ENCODE measurements at regions not wholly inside any gene's neighbourhood (a gene's known extent, or its start where the extent isn't known, plus 50 kb on each side); places are given as distances from the start of the nearest gene placed in this dataset.
"Not testable (repeated sequence)": the region's sequence is repeated elsewhere in the genome, so short reads cannot be mapped to it uniquely, and the experiment has no call there.

DNA sequence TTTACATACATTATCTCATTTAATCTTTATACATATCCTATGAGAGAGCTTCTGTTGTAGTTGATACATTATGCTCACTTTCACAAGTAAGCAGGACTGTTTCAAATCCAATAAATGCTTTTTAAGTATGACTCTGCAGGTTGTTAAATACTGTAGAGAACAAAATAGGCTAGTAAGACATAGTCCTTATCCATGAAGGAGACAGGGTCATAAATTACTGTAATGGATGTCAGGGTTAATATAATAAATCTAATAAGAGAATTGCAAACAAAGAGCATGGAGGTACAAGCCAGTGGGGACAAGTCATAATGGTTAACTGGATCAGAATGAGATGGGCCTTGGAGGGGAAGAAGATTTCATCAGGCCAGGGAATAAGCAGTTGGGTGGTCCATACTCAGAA lies 303.8 kb upstream of the RGS6 start:
- DNase-seq (ENCODE audit: low read depth in 2 of 2), result no peak

DNA sequence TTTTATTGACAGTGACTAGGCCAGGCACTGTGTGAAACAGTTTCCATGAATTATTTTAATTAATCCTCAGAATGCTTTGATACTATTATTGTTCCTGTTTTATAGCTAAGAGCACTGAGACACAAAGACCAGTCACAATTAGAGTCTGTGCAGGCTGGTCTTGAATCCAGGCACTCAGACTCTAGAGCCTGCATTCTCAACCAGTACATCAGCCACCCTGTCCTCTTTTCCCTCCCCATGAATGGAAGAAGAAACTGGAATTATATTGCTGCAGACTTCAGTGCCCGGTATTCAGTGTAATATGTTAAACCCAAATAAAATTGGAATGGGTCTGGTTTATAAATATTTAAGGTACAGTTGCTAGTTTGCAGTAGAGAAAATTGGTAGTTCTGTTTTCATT lies 303.0 kb upstream of the RGS6 start:
- no peak for DNase-seq (ENCODE audit: low read depth in 2 of 2)

DNA sequence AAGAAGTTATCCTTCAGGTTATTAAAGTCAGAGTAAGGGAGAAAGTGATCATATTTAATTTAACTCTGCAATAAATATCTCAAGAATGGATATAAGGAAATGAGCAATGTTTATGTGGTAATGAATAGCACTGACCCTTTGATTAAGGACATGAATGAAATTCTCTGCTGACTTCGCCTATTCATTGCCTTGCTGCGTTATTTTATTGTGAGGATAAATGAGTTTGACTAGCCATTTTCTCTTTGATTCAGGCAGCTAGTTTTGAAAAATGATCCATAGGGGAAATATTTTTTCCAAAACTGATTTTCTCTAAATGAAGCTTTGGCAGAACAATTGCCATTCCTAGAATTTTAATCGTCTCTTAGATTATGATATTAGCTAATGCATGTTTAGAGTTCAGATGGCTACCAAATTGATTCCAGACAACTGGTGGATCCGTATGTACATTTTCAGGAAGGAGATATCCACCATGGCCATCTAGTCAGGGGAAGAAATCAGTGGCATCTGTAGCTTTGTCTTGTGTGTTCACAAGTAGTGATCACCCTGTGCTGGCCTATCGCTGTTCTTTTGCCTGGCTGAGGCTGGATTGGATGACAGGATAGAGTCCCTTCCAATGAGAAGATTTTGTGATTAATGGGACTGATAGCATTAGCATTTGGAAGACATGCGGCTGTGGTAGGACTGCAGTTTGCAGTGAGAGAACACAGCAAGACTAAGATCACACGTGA lies 302.3 kb upstream of the RGS6 start:
- peak in 1 of 2 donors; percentile 51 for DNase-seq (ENCODE audit: low read depth in 2 of 2)

DNA sequence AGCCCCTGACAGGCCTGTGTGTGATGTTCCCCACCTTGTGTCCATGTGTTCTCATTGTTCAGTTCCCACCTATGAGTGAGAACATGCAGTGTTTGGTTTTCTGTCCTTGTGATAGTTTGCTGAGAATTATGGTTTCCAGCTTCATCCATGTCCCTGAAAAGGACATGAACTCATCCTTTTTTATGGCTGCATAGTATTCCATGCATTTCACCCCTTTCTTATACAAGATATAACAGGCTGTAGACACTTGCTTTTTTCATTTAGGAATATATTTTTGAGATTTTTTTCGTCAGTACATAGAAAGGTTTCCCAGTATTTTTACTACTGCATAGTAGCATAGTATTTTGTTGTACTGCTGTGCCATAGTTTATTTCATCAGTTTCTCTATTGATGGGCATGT lies 301.2 kb upstream of the RGS6 start:
- DNase-seq (ENCODE audit: low read depth in 2 of 2), result not testable (repeated sequence)

DNA sequence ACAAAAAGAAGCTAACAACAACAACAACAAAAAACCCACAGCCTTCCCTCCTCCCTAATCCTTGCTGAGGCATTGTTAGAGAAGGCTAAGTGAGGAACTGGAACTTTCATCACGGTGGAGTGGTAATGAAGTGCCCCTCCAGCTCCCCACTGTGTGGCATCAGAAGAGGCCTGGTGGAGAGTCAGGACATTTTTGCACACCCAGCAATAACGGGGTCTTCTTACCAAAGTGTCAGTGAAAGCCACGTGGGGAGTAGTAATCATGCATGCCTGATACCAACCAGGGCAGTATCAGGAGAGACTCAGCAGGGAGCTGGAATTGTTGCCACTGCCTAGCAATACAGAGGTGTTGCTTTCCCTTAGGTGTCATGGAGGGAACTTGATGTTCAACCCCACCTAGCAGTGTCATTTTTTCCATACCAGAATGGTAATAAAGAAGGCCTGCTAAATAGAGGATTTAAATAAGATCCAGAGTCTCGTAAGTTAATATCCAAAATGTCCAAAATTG lies 299.7 kb upstream of the RGS6 start:
- no peak for DNase-seq (ENCODE audit: low read depth in 2 of 2)

DNA sequence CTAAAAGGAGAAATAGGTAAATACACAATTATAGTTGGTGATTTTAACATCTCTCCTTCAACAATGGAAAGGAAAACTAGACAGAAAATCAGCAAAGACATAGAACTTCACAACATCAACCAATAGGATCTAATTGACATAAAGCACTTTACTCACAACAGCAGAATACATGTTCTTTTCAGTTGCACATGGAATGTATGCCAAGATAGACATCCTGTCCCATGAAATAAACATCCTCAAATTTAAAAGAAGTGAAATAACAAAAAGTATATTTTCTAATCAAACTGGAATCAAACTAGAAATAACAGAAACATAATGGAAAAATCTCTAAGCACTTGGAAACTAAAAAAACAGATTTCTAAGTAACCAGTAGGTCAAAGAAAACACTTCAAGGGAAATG lies 296.2 kb upstream of the RGS6 start:
- peak in 1 of 2 donors; percentile 54 for DNase-seq (ENCODE audit: low read depth in 2 of 2)

DNA sequence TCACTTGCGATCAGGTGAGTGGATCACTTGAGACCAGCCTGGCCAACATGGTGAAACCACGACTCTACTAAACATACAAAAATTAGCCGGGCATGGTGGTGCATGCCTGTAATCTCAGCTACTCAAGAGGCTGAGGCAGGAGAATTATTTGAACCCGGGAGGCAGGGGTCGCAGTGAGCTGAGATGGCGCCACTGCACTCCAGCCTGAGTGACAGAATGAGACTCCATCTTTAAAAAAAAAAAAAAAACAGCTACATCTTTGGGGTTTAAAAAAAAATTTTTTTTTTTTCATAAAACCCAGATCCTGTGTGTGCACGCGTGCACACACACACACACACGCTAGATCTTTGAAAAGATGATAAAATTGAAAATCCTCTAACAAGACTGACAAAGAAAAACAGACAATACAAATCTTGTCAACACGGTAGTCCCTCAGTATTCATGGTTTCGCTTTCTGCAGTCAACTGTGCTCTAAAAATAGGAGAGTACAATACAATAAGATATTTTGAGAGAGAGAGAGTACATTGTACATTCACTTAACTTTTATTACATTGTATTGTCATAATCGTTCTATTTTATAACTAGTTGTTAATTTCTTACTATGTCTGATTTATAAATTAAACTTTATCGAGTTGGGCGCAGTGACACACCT lies 295.3 kb upstream of the RGS6 start:
- DNase-seq (ENCODE audit: low read depth in 2 of 2), result no peak

DNA sequence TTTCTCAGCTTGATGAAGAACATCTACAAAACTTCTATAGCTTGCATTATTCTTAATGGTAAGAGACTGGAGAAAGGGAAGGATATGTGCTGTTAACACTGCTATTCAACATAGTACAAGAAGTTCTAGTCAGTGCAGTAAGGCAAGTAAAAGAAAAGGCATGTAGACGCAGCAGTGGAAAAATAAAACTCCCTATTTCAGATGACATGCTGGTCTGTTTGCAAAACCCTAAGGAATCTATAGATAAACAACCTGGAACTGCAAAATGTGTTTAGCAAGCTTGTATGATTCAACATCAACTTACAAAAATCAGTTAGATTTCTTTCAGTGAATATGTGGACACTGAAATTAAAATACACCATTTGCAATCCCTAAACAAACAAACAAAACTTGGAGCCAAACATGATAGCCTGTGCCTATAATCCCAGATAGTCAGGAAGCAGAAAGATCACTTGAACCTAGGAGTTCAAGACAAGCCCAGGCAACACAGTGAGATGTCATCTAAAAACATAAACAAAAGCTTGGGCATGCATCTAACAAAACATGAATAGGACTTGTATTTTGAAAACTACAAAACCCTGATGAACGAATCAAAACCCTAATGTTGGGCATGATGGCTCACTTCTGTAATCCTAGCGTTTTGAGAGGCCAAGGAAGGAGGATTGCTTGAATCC lies 293.6 kb upstream of the RGS6 start:
- DNase-seq (ENCODE audit: low read depth in 2 of 2), result no peak

DNA sequence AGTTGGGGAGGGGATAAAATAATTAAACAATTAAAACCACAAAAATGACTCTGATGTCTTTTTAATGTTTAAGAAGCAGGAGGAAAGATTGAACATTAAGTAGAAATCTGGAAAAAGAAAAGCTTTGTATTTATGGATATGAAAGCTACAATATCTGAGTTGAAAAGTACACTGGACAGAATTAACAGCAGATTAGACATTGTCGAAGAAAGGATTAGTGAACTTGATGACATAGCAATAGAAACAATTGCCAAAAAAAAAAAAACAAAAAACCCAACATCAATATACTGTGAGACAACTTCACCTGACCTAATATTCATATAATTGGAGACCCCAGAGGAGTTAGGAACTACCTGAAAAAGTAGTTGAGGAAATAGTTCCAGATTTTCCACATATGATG lies 289.5 kb upstream of the RGS6 start:
- no peak for DNase-seq (ENCODE audit: low read depth in 2 of 2)

DNA sequence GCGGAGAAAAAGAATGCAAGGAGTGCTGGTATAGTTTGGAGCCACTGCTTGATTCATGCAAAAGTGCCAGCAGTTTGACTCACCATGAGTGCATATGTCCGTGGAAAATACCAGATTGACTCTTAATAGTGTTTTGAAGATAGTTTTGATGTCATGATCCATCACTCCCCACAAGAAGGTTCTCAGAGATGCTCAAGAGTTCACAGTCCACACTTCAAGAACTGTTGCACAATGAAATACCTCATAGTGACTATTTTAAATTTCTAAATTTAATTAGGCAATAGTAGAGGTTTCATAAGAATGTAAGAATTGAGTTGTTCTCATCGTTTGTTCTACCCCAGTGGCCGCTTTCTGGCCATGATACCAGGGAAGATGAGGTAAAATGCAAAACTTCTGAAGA lies 286.6 kb upstream of the RGS6 start:
- no peak for DNase-seq (ENCODE audit: low read depth in 2 of 2)

DNA sequence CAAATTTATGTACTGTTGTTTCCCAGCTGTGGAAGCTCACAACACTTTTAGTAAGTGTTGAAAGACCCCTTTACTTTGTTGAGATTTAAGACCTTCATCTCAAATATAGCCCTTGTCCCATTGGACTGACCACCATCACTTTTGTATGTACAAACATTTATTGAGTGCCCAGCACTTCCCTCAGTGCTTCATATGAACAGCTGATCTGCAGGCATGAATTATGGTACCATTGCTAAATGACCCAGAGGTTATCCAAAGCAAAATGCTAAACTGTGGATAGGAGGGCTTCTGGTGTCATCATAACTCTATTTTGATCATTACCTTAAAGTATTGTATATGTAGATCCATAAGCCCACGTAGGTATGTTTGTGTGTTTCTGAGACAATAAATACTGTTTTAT lies 285.7 kb upstream of the RGS6 start:
- no peak for DNase-seq (ENCODE audit: low read depth in 2 of 2)

DNA sequence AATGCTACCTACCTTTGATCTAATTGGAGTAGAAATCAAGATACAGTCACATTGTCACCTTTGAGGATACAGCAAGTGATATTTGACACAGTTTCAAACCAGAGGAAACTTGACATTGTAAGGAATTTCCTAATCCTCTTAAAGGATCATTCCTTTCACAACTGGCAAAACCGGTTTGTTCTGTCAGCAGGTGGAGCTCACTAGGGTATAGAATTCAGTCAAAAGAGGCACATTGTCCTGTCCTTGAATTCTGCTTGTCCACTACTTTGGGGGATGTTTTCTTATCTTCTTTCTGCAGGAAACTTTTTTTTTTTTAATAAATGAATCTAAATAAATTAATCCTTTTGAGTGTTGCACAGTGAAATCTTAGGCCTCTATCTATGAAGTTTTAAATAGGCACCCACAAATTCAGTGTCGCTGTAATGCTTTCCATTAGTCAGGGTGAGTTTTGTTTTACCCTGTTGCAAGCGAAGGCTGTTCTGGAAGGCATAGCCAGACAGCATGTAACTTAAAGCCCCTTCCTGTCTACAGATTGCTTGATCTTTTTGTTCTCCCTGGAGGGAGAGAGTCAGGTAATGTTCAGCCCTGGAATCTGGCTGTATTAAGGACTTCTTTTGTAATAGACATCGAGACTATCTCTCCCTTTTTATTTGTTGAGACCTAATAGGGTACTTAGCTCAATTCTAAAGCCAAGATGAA lies 285.0 kb upstream of the RGS6 start:
- DNase-seq (ENCODE audit: low read depth in 2 of 2), result no peak

DNA sequence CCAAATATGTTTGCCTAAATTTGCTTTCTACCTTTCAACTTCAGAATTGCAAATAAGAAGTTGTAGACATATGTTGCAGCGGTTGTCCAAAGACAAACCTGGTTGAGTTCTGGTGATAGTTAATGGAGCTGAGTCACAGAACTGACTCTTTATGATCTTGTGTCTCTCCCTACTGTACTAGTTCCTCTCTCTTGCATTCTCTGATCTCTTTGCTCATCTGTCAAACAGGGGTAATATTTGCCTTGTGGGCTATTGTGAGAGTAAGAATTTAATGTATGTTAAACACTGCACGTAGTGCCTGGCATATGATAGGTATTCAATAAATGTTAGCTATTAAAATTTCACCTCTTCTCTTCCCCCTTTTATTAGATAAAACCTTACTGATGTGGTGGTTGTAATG lies 283.5 kb upstream of the RGS6 start:
- DNase-seq (ENCODE audit: low read depth in 2 of 2), result no peak

DNA sequence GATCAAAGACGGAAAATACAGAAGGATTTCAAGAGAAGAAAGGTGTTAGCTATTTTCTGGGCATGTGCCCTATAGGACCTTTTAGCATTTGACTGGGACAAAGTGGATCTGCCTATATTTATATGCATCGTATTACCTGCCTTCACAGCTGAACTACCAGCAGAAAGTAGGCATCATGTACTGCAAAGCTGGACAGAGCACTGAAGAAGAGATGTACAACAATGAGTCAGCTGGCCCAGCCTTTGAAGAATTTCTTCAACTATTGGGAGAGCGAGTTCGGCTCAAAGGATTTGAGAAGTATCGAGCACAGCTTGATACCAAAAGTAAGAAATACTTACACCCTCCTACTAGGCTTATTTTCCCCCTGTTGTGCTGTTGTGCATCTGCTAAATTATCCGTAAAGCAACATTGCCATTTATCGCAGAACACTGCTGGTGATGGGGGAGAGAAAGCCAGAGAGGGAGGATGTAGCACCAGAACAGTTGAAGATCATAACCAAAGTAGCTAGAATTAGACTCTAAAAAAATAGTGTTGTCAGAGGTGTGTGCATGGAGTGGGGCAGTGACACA lies 282.0 kb upstream of the RGS6 start:
- no peak for DNase-seq (ENCODE audit: low read depth in 2 of 2)

DNA sequence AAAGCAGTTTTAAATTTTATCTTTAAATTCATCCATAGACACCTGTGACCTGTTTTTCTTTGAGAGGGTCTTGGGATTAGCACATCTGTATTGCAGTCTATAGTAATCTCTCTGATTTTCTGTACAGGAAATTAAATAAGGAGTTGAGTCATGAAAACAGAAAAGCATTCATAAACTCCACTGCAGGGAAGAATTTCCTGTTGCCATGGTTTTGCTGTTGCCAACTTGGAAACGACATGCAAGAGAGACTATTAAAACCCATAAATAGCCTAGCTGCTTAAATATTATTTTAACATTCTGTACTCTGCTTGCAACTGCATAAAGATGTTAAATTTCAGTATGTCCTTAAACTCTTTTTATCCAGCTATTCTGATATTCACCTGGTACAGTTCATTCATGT lies 281.0 kb upstream of the RGS6 start:
- DNase-seq (ENCODE audit: low read depth in 2 of 2), result peak; percentile 83 to 95

DNA sequence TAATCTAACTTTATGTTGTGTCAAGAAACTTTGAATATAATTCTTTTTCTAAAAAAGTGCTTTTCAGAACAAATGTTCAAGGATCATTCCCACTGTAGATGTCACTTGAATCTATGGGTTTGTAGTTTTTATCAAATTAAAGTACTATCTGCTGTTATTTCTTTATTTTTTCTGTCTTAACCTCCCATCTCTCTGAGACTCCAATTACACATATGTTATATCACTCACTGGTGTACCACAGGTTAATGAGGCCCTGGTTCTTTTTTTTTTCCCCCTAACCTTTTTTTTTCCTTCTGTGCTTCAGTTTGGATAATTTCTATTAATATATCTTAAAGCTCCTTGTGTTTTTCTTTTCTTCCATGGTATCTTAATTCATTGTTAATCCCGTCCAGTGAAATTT lies 279.9 kb upstream of the RGS6 start:
- no peak for DNase-seq (ENCODE audit: low read depth in 2 of 2)

DNA sequence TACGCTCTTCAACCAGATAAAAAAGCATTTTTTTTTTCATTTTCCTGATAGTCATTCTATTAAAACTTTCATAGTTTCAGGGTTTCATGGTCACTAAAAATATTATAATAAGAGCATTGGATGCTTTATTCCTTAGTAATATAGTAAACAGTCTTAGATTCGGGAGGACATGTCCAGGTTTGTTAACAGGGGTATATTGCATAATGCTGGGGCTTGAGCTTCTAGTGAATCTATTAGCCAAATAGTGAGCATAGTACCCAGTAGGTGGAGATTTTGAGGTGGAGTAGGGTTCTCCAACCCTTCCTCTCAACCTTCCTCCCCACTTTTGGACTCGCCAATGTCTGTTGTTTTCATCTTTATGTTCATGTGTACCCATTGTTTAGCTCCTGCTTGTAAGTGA lies 277.4 kb upstream of the RGS6 start:
- no peak for DNase-seq (ENCODE audit: low read depth in 2 of 2)

DNA sequence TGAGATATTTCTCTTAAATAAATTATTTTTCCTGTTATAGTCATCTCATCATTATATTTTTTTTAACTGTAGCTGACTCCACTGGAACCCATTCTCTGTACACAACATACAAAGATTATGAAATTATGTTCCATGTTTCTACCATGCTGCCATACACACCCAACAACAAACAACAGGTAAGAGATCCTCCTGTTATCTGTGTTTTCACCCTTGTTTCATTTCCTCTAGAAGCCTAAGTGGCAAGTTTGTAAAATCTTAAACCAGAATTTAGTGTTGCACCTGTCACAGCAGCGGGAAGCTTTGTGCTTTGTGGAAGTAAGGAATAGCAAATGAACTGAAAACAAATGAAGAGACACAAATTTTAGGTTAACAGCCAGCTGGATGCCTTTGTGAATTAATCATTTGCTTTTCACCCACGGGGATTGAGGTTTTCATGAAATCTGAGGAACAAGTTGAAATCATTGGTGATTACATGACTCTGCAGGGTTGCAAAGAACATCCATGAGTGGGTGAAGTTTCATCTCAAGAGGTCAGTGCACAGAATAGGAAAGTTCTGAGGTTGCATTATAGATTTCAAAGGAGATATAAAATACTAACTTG lies 273.9 kb upstream of the RGS6 start:
- DNase-seq (ENCODE audit: low read depth in 2 of 2), result no peak

DNA sequence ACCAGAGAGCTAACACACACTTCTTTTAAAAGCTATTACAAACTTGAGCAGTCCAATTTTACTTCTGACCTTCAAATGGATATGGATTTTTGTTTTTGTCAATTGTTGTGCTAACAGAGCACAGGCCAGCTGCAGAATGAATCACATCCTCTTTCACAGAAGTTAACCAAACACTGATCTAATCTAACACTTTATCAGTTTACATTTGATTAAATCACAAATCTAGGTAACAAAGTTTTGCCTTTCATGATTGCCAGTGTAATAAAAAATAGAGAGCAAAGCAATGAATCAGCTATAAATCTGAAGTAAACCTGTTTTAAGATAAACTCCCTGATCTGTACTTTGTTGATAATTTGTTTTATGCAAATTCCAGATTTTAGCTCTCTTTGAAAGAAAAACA lies 273.1 kb upstream of the RGS6 start:
- peak; percentile 66 to 90 for DNase-seq (ENCODE audit: low read depth in 2 of 2)

DNA sequence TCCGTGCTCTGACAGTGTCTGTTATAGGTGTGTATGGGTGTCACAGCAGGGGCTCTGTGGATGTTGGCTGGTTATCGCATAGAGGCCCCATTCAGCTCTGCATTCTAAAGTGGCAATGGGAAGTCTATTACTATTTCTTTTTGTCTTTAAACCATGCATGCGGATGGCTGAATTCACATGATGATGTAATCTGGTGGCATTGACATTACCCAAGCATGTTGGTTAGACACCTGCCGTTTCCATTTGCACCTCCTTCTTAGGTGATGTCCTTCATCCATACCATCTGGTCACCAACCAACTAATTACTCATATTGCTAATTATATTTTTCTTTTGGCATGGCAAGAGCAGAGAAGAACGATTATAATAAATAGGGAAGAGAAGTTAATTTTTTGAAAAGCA lies 270.8 kb upstream of the RGS6 start:
- DNase-seq (ENCODE audit: low read depth in 2 of 2), result no peak

DNA sequence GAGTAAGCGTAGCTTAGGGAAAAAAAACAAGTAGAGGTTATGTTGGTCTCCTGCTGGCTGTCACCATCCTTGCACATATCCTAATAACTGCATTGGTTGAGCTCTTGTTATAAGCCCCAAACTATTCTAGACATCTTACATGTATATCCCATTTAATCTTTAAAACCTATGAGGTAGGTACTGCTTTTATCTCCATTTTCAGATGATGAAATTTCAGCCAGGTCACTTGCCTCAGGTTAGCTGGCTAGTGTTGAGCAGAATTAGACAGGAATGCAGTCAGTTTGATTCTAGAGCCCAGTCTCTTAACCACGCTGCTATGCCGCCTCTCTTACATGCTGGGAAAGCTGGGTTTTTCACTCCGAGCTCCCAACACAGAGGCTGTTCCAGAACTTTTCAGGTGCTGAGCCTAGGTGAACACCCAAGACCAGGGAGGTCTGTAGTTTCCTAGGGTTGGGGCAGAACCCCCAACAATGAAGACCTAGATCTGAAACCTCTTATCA lies 269.9 kb upstream of the RGS6 start:
- DNase-seq (ENCODE audit: low read depth in 2 of 2), result no peak
